HG02840 (cell line): ENCODE measurements at regions not wholly inside any gene's neighbourhood (a gene's known extent, or its start where the extent isn't known, plus 50 kb on each side); places are given as distances from the start of the nearest gene placed in this dataset.

ENCODE experiments used
- ATAC-seq: cut with Tn5 transposase; IDR thresholded peaks from one replicate; pipeline ENCODE4 v1.9.1; 2021; ENCODE audit warnings: mild to moderate bottlenecking, moderate library complexity, moderate number of reproducible peaks; ENCODE audit not compliant: unreplicated experiment, low FRiP score

DNA sequence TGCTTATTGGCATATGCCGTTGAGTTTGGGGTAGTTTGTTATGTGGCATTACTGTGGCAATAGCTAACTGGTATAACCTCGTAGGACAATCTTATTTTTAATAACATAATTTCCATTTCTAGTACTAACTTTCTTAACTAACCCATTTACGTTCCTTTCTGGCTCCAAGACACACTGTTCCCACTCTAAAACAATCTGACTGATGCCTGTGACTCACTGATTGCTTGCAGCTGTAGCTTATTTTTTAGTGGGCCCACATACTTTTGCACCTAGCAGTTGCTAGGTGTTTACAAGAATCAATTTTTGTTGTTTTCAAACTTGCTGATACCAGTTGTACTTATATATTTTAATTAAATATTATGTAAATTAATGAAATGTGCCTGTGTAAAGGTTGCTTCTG lies 52.2 kb downstream of the FAT3 start:
- ATAC-seq, result no peak

- no peak for ATAC-seq
Measured at GRCh38 chr11:92277871-92278270, 53.3 kb downstream of the FAT3 start.

DNA sequence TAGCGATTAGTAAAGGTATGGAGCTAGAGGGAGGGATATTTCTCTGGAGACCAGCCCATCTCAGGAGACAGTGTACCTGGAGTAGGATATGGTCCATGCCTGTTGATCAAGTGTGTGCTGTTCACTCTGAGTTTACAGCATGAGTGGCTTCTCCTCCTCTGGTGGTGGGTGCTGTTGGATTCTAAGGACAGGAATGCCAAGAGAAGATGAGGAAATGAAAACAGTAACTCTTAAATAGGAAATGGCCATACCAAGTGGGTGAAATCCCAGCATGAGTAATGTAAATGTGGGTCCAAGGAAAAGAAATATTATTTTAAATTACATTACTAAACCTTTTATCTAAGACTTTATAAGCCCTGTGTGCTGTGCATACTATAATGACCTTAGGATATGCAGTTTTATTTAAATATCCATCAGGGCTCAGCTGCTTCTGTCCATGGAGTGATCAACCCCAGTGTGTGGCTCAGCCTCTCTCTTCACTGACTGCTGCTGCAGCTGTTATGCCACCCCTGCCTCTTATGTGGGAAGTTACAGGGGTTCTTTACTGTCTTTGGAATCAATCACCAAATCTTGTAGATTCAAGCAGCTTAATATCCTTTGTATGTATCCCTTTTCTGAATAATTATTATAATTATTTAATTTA lies 54.3 kb downstream of the FAT3 start:
- ATAC-seq, result no peak

- no peak for ATAC-seq
Measured at GRCh38 chr11:92284107-92284506, 59.5 kb downstream of the FAT3 start.

GRCh38 chr11:92284558-92284957 lies 59.9 kb downstream of the FAT3 start:
- ATAC-seq, result no peak

GRCh38 chr11:92285776-92286175 lies 61.2 kb downstream of the FAT3 start:
- ATAC-seq, result no peak

GRCh38 chr11:92286709-92287108 lies 62.1 kb downstream of the FAT3 start:
- no peak for ATAC-seq

- no peak for ATAC-seq
Measured at GRCh38 chr11:92295175-92296137, 70.8 kb downstream of the FAT3 start.

- ATAC-seq, result no peak
Measured at GRCh38 chr11:92296138-92296515, 71.5 kb downstream of the FAT3 start.

- ATAC-seq, result no peak
Measured at GRCh38 chr11:92297567-92298553, 73.2 kb downstream of the FAT3 start.

- no peak for ATAC-seq
Measured at GRCh38 chr11:92300876-92301275, 76.3 kb downstream of the FAT3 start.

DNA sequence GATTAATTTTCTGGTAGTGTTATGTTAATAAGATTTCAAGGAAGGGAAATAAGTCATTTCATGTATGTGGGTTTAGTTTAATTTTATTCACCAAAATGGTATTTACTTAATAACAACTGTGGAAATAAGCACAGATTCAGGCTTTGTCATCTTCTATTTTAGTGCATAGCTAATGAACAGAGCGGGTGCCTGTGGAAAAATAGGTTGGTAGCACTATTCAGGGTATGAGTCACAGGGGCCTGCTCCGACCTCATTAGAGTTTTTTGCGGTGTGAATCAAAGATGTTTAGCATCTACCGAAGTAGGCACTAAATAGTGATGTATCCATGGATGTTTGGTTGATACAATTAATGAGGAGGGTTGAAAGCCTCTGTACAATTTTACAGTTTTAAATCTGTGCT lies 78.2 kb downstream of the FAT3 start:
- no peak for ATAC-seq

GRCh38 chr11:92304271-92304670 lies 79.7 kb downstream of the FAT3 start:
- no peak for ATAC-seq

DNA sequence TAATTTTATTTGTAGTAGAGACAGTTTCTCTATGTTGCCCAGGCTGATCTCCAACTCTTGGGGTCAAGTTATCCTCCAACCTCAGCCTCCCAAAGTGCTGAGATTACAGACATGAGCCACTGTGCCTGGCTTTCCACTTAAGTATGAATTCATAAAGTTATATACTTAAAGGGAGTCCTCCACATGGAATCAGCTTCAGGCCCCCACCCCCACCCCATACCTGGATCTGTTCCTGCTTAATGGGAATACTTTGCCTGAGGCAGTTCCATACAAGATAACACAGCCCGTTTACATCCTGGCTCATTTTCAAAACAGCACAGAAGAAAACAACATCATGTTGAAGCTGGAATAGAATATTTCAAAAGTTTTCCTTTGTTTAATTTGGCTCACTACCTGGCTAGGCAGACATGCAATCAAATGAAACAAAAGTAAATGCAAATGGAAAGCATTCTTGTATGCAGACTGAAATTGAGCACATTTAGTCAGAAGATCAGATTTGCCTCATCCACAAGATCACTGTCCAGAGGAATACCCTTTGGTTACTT lies 82.4 kb downstream of the FAT3 start:
- no peak for ATAC-seq

GRCh38 chr11:92308366-92308765 lies 83.7 kb downstream of the FAT3 start:
- ATAC-seq, result no peak

GRCh38 chr11:92311616-92312449 lies 87.2 kb downstream of the FAT3 start:
- no peak for ATAC-seq

DNA sequence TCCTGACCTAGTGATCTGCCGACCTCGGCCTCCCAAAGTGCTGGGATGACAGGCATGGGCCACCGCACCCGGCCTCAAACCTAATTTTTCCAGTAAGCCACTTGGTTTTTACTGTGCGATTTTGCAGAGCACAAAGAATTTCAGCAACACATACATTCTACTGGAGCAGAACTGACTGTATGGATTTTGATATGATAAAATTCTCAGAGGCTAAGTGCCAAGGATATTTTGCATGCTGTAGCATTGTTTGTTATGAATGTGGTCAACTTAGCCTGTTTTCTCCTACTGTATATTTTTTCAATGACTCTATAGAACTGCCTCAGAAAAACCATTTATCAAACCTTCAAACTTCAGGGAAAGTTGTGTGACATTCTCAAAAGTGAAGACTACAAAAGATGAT lies 89.2 kb downstream of the FAT3 start:
- no peak for ATAC-seq

- ATAC-seq, result no peak
Measured at GRCh38 chr11:92314499-92314898, 89.9 kb downstream of the FAT3 start.

DNA sequence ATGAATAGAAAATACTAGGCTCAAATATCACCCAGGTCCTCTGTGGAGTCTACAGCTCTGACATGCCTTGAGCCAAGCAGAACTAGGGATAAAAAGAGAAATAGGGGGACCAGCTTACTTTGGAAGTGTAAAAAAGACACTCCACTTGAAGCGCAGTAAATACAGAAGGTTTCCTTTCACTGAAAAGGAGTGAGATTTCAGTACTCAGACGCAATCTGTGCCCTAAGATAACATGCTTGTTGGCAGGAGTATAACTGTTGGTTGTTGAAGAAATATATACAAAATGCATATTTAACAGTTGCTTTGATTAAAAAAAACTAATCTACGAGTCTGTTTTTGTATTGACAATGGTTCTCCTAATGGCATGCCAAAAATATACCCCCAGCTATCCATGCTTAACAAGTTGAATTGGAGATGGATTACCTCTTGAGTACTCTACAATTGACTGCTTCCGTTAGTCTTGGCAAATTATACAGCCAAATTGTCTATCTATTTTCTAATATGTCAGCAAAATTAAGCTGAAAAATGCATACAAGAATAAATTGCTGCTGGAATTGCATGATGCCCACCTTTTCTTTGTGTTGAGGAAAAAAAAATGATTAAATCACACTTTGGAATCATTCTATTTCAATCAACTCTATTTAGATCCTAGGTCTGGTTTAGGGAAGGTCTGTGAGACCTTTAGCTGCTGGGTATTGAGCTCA lies 91.6 kb downstream of the FAT3 start:
- ATAC-seq, result no peak
